Uterus (tissue), 3 donors: ENCODE measurements at regions not wholly inside any gene's neighbourhood (a gene's known extent, or its start where the extent isn't known, plus 50 kb on each side); places are given as distances from the start of the nearest gene placed in this dataset.

ENCODE experiments used
- DNase-seq, 2 donors: peaks; one replicate each; pipeline ENCODE4 v3.0.0-alpha.2; 2019 to 2020
- H3K27ac ChIP-seq, 2 donors: fragments of 200-600 bp; sonication (generic); 1 replicate in 1 of 2; 2 replicates in 1 of 2; pipeline ENCODE4 v1.5.1; 2016 to 2018
- H3K27me3 ChIP-seq, 2 donors: fragments of 200-600 bp; sonication (generic); one replicate each; pipeline ENCODE4 v1.5.1; 2018 to 2019; ENCODE audit warnings: control low read depth in 1 of 2
- H3K36me3 ChIP-seq, 2 donors: fragments of 200-600 bp; sonication (generic); one replicate each; pipeline ENCODE4 v1.5.1; 2019; ENCODE audit warnings: control low read depth in 1 of 2
- H3K4me1 ChIP-seq, 2 donors: fragments of 200-600 bp; sonication (generic); one replicate each; pipeline ENCODE4 v1.5.1; 2018 to 2019; ENCODE audit warnings: control low read depth in 1 of 2
- H3K4me3 ChIP-seq, 2 donors: fragments of 200-600 bp; sonication (generic); 1 replicate in 1 of 2; 2 replicates in 1 of 2; pipeline ENCODE4 v1.5.1; 2018 to 2019; ENCODE audit warnings: mild to moderate bottlenecking in 1 of 2
- H3K9me3 ChIP-seq, 2 donors: fragments of 200-600 bp; sonication (generic); one replicate each; pipeline ENCODE4 v1.5.1; 2019; ENCODE audit warnings: control low read depth in 1 of 2
- CTCF ChIP-seq, 4 experiments: fragments of 200-600 bp in 2 of 4; fragments of 450-650 bp in 2 of 4; sonication (generic) in 2 of 4; IDR thresholded peaks; one replicate each; pipeline ENCODE4 v1.5.1; 2016 to 2019; ENCODE audit warnings: antibody characterized with exemption in 4 of 4, mild to moderate bottlenecking in 2 of 4, moderate library complexity in 1 of 4
- POLR2A ChIP-seq, 2 donors: fragments of 450-650 bp; IDR thresholded peaks; one replicate each; pipeline ENCODE4 v1.6.1; 2016; ENCODE audit warnings: antibody characterized with exemption in 2 of 2, mild to moderate bottlenecking in 1 of 2, moderate library complexity in 1 of 2
- intact Hi-C: fragments of 100-400 bp; cut with DNase I; formaldehyde crosslinking; loops from one replicate; pipeline ENCODE4 v1.15.1; 2023; ENCODE audit warnings: low total_unique reads
- donor health status: DM: yes; HTN: yes; CAD: no.

DNA sequence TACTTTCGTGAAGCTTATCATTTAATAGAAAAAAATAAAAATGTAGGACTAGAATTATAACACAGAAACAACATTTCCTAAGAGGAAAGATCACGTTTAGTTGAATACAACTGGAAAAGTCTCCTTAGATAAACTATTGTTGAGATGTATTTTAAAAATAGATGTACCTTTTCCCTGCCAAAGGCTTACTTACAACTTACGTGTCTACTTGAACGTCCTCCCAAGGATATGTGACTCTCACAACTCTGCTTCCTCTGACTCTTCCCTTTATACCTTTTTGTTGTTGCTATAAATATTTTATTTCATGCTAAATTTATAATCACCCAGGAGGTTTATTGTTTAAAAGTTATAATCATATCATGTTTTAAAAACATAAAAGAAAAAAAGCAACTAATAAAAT lies 908.0 kb upstream of the ROBO1 start:
- Histone ChIP-seq H3K4me3 (no peak overlapping the region), H3K27ac (no peak overlapping the region), H3K9me3 (no peaks in the 10 kb centered on the region), H3K36me3 (no peaks in the 10 kb centered on the region), H3K4me1 (no peaks in the 10 kb centered on the region), H3K27me3 (no peaks in the 10 kb centered on the region)
- no peak for DNase-seq
- no peak for TF ChIP-seq POLR2A (IDR thresholded peaks at IDR 0.05)
- no peak for TF ChIP-seq CTCF (IDR thresholded peaks at IDR 0.05)
- intact Hi-C loops: no loop called here

DNA sequence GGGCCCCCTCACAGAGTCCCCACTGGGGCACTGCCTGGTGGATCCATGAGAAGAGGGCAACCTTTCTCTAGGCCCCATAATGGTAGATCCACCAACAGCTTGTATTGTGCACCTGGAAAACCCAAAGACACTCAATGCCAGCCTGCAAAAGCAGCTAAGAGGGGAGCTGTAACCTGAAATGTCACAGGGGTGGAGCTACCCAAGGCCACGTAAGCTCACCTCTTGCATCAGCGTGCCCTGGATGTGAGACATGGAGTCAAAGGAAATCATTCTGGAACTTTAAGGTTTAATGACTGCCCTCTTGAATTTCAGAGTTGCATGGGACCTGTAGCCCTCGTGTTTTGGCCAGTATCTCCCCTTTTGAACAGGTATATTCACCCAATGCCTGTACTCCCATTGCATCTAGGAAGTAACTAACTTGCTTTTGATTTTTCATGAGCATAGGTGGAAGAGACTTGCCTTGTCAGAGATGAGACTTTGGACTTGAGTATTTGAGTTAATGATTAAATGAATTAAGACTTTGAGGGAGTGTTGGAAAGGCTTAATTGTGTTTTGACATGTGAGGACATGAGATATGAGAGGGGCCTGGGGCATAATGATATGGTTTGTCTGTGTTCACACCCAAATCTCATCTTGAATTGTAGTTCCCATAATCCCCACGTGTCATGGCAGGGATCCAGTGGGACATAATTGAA lies 900.9 kb upstream of the ROBO1 start:
- Histone ChIP-seq H3K9me3 (no peaks in the 10 kb centered on the region), H3K4me3 (no peak overlapping the region), H3K36me3 (no peaks in the 10 kb centered on the region), H3K27me3 (no peaks in the 10 kb centered on the region), H3K27ac (no peak overlapping the region), H3K4me1 (no peaks in the 10 kb centered on the region)
- no peak for DNase-seq
- no peak for TF ChIP-seq POLR2A (IDR thresholded peaks at IDR 0.05)
- TF ChIP-seq CTCF (IDR thresholded peaks at IDR 0.05): no peak
- intact Hi-C loops: no loop called here

DNA sequence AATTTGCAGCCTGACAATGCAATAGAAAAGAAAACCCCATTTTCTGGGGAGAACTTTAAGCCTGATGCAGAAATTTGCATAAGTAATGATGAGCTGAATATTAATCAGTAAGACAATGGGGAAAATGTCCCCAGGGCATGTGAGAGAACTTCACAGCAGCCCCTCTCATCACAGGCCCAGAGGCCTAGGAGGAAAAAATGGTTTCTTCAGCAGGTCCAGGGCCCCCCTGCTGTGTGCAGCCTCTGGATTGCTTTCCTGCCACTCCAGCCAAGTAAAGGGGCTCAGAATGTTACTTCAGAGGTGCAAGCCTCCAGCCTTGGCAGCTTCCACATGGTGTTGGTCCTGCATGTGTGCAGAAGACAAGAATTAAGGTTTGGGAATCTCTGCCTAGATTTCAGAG lies 900.3 kb upstream of the ROBO1 start:
- Histone ChIP-seq H3K36me3 (no peaks in the 10 kb centered on the region), H3K4me3 (no peak overlapping the region), H3K9me3 (no peaks in the 10 kb centered on the region), H3K27ac (no peak overlapping the region), H3K27me3 (no peaks in the 10 kb centered on the region), H3K4me1 (no peaks in the 10 kb centered on the region)
- no peak for DNase-seq
- no peak for TF ChIP-seq CTCF (IDR thresholded peaks at IDR 0.05)
- no peak for TF ChIP-seq POLR2A (IDR thresholded peaks at IDR 0.05)
- intact Hi-C loops: no loop called here

DNA sequence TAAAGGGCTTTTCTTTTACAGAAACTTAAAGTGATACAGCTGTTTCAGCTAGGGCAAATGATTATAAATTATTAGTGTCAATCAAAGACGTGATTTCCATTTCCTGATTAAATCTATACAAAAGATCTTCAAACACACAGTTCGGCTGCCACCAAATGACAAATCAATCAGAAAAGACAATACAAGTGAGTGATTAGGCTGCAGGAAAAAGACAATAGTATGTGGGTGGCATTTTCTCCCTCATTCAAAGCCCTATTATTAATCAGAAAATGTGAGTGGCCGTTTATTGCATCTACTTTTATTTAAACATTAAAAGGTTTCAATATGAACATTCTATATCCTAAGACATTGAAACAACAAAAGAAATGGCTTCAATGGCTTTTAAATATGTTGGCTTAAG lies 895.6 kb upstream of the ROBO1 start:
- DNase-seq: no peak
- Histone ChIP-seq H3K4me1 (no peaks in the 10 kb centered on the region), H3K4me3 (no peak overlapping the region), H3K9me3 (no peaks in the 10 kb centered on the region), H3K36me3 (no peaks in the 10 kb centered on the region), H3K27ac (no peak overlapping the region), H3K27me3 (no peaks in the 10 kb centered on the region)
- intact Hi-C loops: no loop called here
- TF ChIP-seq CTCF (IDR thresholded peaks at IDR 0.05) (no peak), POLR2A (IDR thresholded peaks at IDR 0.05) (no peak)

GRCh38 chr3:80655216-80655615 lies 887.4 kb upstream of the ROBO1 start:
- TF ChIP-seq CTCF (IDR thresholded peaks at IDR 0.05) (no peak), POLR2A (IDR thresholded peaks at IDR 0.05) (no peak)
- Histone ChIP-seq H3K36me3 (no peaks in the 10 kb centered on the region), H3K4me1 (no peaks in the 10 kb centered on the region), H3K27ac (no peak overlapping the region), H3K4me3 (no peak overlapping the region), H3K27me3 (no peaks in the 10 kb centered on the region), H3K9me3 (no peaks in the 10 kb centered on the region)
- intact Hi-C loops: no loop called here
- no peak for DNase-seq
